ENCODE measurements at regions not wholly inside any gene's neighbourhood (a gene's known extent, or its start where the extent isn't known, plus 50 kb on each side); places are given as distances from the start of the nearest gene placed in this dataset.
A peak's percentile ranks its signal among the peaks of the same experiment; 100 is the strongest.
"Not testable (repeated sequence)": the region's sequence is repeated elsewhere in the genome, so short reads cannot be mapped to it uniquely, and the experiment has no call there.

- no peak for DNase-seq (ENCODE audit: low spot score)
- no peak for TF ChIP-seq CTCF (IDR thresholded peaks at IDR 0.05)
Measured at GRCh38 chr1:208979776-208980175, 603.7 kb upstream of the CAMK1G start.

GRCh38 chr1:208980605-208981004, 602.9 kb upstream of the CAMK1G start:
- DNase-seq (ENCODE audit: low spot score) = no peak
- Histone ChIP-seq H3K4me3 (no peak overlapping the region), H3K27ac (no peak overlapping the region)
- no peak for TF ChIP-seq CTCF (IDR thresholded peaks at IDR 0.05)

More at GRCh38 chr1:208979776-208980175, 603.7 kb upstream of the CAMK1G start:
- Histone ChIP-seq H3K27ac (no peak overlapping the region), H3K4me3 (no peak overlapping the region)

- TF ChIP-seq CTCF (IDR thresholded peaks at IDR 0.05) = no peak
- H3K4me3 ChIP-seq = no peak overlapping the region
Measured at GRCh38 chr1:208985231-208985630, 598.3 kb upstream of the CAMK1G start.

GRCh38 chr1:208988811-208989222, 594.7 kb upstream of the CAMK1G start:
- no peak for TF ChIP-seq CTCF (IDR thresholded peaks at IDR 0.05)

More at GRCh38 chr1:208985231-208985630, 598.3 kb upstream of the CAMK1G start:
- no peak for DNase-seq (ENCODE audit: low spot score)
- H3K27ac ChIP-seq = no peak overlapping the region

GRCh38 chr1:208990456-208990855, 593.1 kb upstream of the CAMK1G start:
- Histone ChIP-seq H3K27ac (no peak overlapping the region), H3K4me3 (no peak overlapping the region)
- TF ChIP-seq CTCF (IDR thresholded peaks at IDR 0.05) = no peak
- no peak for DNase-seq (ENCODE audit: low spot score)

More at GRCh38 chr1:208988811-208989222, 594.7 kb upstream of the CAMK1G start:
- H3K27ac ChIP-seq = peak overlapping the region in 1 of 2 donors; percentile 54
- peak overlapping the region; percentile 67 for H3K4me3 ChIP-seq
- DNase-seq (ENCODE audit: low spot score) = no peak

GRCh38 chr1:208997053-208997452, 586.5 kb upstream of the CAMK1G start:
- DNase-seq (ENCODE audit: low spot score); H3K27ac ChIP-seq: not testable (repeated sequence)

GRCh38 chr1:208997726-208998312, 585.7 kb upstream of the CAMK1G start:
- TF ChIP-seq CTCF (IDR thresholded peaks at IDR 0.05) = no peak

More at GRCh38 chr1:208997053-208997452, 586.5 kb upstream of the CAMK1G start:
- H3K4me3 ChIP-seq = not testable (repeated sequence)

More at GRCh38 chr1:208997726-208998312, 585.7 kb upstream of the CAMK1G start:
- no peak overlapping the region for H3K27ac ChIP-seq
- no peak overlapping the region for H3K4me3 ChIP-seq
- no peak for DNase-seq (ENCODE audit: low spot score)
